ENCODE measurements at regions not wholly inside any gene's neighbourhood (a gene's known extent, or its start where the extent isn't known, plus 50 kb on each side); places are given as distances from the start of the nearest gene placed in this dataset.

GRCh38 chr2:176763130-176763529, 449.5 kb upstream of the HNRNPA3 start:
- TF ChIP-seq PPARA (CRISPR knock-in tag; IDR thresholded peaks at IDR 0.05; ENCODE audit: borderline replicate concordance) (no peak), CSDC2 (CRISPR knock-in tag; IDR thresholded peaks at IDR 0.05) (no peak), ZNF70 (CRISPR knock-in tag; IDR thresholded peaks at IDR 0.05) (no peak)

DNA sequence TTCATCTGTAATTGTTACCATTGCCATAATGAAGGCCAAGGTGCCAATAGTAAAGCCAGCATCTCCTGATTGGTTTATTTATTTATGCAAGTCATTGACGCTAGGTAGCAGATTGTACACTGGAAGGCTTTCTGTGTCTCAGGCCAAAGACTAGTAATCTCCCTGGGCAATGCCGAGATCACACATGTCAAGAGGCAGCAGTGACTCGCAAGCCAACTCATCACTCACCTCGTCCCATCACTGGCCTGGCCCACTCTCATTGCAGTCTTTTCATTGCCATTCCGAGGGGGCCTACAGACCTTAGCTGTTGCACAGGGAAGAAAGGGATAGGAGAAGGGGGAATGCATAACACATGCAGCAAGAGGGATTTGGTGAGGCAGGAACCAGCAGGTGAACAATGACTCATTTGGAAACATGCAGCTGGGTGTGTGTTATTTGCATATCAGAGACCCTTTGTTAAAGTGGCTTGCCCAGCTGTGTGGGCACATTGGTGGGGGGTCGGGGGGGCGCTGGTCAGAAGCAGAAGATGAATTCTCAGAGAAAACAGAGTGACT, 448.7 kb upstream of the HNRNPA3 start:
- TF ChIP-seq ZC3H10 (CRISPR knock-in tag; IDR thresholded peaks at IDR 0.05): no peak
- TF ChIP-seq, protein P1, sequence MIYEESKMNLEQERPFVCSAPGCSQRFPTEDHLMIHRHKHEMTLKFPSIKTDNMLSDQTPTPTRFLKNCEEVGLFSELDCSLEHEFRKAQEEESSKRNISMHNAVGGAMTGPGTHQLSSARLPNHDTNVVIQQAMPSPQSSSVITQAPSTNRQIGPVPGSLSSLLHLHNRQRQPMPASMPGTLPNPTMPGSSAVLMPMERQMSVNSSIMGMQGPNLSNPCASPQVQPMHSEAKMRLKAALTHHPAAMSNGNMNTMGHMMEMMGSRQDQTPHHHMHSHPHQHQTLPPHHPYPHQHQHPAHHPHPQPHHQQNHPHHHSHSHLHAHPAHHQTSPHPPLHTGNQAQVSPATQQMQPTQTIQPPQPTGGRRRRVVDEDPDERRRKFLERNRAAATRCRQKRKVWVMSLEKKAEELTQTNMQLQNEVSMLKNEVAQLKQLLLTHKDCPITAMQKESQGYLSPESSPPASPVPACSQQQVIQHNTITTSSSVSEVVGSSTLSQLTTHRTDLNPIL (CRISPR knock-in tag; IDR thresholded peaks at IDR 0.05; ENCODE audit: low read depth): no peak
- TF ChIP-seq ZFP3 (CRISPR knock-in tag; IDR thresholded peaks at IDR 0.05): no peak
- no peak for TF ChIP-seq CSRNP3 (CRISPR knock-in tag; IDR thresholded peaks at IDR 0.05)
- TF ChIP-seq RARB (CRISPR knock-in tag; IDR thresholded peaks at IDR 0.05): no peak
- no peak for TF ChIP-seq GLIS3 (CRISPR knock-in tag; IDR thresholded peaks at IDR 0.05)
- TF ChIP-seq ESRRG (CRISPR knock-in tag; IDR thresholded peaks at IDR 0.05): no peak
- TF ChIP-seq, protein P2, sequence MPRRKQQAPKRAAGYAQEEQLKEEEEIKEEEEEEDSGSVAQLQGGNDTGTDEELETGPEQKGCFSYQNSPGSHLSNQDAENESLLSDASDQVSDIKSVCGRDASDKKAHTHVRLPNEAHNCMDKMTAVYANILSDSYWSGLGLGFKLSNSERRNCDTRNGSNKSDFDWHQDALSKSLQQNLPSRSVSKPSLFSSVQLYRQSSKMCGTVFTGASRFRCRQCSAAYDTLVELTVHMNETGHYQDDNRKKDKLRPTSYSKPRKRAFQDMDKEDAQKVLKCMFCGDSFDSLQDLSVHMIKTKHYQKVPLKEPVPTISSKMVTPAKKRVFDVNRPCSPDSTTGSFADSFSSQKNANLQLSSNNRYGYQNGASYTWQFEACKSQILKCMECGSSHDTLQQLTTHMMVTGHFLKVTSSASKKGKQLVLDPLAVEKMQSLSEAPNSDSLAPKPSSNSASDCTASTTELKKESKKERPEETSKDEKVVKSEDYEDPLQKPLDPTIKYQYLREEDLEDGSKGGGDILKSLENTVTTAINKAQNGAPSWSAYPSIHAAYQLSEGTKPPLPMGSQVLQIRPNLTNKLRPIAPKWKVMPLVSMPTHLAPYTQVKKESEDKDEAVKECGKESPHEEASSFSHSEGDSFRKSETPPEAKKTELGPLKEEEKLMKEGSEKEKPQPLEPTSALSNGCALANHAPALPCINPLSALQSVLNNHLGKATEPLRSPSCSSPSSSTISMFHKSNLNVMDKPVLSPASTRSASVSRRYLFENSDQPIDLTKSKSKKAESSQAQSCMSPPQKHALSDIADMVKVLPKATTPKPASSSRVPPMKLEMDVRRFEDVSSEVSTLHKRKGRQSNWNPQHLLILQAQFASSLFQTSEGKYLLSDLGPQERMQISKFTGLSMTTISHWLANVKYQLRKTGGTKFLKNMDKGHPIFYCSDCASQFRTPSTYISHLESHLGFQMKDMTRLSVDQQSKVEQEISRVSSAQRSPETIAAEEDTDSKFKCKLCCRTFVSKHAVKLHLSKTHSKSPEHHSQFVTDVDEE (CRISPR knock-in tag; IDR thresholded peaks at IDR 0.05): no peak
- no peak for TF ChIP-seq OSR1 (CRISPR knock-in tag; IDR thresholded peaks at IDR 0.05)
- no peak for TF ChIP-seq ZFP30 (CRISPR knock-in tag; IDR thresholded peaks at IDR 0.05)
- TF ChIP-seq TOX (CRISPR knock-in tag; IDR thresholded peaks at IDR 0.05; ENCODE audit: borderline replicate concordance): no peak
- no peak for TF ChIP-seq BACH2 (CRISPR knock-in tag; IDR thresholded peaks at IDR 0.05; ENCODE audit: borderline replicate concordance)
- TF ChIP-seq ZNF565 (CRISPR knock-in tag; conservative IDR thresholded peaks at IDR 0.05; ENCODE audit: low read depth): no peak
- no peak for TF ChIP-seq ISL1 (CRISPR knock-in tag; IDR thresholded peaks at IDR 0.05)
- no peak; the same call in 2 of the 3 replicates for ATAC-seq

More at GRCh38 chr2:176763130-176763529, 449.5 kb upstream of the HNRNPA3 start:
- no peak for ATAC-seq

DNA sequence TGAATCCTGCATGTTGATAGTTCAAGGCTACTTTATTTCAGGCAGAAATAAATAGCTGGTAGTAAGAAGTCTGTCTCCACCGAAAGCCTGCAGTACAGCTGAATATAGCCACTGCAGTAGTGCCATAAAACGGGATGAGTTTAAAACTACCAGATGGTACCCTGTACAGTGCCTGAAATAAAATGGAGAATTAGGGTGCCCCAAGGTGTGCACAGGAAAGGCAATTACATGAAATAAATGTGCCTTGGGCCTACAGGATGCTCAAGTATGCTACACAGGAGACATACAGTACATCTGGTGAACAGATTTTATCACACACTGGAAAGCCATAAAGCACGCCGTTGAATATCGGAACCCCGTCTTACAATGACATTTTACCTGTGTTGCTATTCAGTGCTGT, 447.7 kb upstream of the HNRNPA3 start:
- no peak for ATAC-seq
- TF ChIP-seq ZNF70 (CRISPR knock-in tag; IDR thresholded peaks at IDR 0.05): no peak
- no peak for TF ChIP-seq PATZ1 (CRISPR knock-in tag; IDR thresholded peaks at IDR 0.05; ENCODE audit: borderline replicate concordance)
- no peak for TF ChIP-seq RARB (CRISPR knock-in tag; IDR thresholded peaks at IDR 0.05)
- TF ChIP-seq, protein P2 (CRISPR knock-in tag; IDR thresholded peaks at IDR 0.05): no peak
- TF ChIP-seq ZNF8 (CRISPR knock-in tag; IDR thresholded peaks at IDR 0.05): no peak
- TF ChIP-seq CSDC2 (CRISPR knock-in tag; IDR thresholded peaks at IDR 0.05): no peak
